ENCODE measurements at regions not wholly inside any gene's neighbourhood (a gene's known extent, or its start where the extent isn't known, plus 50 kb on each side); places are given as distances from the start of the nearest gene placed in this dataset.

DNA sequence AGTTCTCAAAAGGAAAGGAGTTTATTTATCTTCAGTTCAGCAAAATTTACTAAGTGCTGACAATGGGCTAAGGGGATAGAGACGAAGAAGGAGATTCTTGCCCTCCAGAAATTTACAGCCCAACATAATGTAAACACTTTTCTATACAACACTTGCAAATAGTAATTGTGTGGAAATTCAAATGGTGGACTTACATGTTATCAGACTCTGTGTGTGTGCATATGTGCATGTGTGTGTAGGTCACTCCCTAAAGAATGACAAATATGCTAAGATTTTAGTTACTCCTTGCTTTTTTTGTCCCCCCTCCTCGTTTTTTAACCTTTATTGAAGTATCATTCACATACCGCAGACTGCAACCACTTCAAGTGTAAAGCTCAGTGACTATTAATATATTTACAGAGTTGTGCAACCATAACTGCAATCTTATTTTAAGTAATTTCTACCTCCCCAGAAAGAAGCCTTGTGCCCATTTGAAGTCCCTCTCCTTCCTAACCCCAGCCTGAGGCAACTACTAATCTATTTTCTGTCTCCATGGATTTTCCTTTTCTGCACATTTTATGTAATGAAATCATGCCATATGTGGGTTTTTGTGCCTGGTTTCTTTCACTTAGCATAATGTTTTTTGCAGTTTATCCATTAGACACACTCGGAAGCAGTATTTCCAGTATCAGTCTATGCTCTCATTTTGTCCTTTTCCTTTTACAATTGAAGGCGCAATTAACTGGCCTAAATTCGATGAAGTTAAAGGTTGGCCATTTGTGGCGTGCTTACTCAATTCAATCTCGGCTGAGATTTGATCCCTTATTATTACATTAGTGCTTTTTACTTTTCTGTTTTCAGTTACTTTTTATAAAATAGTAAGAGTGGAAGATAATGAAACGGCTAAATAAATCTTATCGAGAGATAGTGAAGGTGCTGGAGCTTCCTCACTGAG, 318.4 kb downstream of the HAPSTR1 start:
- no peak for DNase-seq (ENCODE audit: low read depth)

DNA sequence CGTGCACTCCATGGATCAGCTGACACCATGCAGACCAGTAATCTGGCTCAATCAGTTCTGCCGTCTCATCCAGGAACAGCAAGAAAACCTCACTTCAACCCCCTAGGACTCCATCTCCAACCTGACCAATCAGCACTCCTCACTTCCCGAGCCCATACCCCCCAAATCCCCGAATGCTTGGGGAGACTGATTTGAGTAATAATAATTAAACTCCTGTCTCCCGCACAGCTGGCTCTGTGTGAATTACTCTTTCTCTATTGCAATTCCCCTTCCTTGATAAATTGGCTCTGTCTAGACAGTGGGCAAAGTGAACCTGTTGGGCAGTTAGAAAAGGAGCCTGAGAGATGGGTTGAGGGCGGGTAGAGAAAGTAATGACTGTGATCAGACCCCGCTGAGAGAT, 320.0 kb downstream of the HAPSTR1 start:
- no peak for DNase-seq (ENCODE audit: low read depth)

DNA sequence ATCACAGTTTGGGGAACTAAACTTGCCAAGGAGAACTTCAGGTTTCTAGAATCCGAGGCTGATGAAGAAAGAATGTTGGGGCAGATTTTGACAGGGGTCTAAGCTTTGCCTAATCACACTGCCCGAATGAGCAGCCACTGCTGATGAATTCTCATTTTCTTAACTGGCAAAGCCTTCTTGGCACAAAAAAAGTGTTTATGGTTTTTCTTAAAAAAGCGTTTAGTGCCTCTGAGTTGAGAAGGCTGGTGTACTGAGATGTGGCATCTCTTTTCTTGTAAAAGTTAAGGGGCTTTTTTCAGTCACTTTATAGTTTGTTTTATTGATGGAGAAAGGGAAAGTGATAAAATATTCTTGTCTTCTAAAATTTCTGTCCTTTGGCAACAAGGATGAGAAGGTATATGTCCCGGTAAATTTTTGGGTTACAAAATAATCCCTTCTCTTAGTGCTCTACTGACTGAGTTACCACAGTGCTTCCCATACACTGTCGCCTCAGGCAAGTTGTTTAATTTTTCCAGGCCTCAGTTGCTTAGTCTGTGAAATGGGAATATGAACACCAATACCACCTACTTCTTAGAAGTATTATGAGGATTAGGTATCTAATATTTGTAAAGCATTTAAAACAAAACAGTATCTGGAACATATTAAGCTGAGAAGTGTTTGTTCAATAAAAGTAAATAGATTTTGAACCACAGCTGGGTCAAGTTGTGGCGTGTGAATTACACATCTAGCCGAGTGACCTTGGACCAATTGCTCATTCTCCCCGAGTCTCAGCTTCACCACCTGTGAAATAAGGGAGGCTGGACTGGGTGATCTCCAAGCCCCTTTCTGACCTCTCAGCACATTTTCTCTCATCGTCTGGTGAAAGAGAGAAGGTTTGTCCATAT, 320.8 kb downstream of the HAPSTR1 start:
- no peak for DNase-seq (ENCODE audit: low read depth)

DNA sequence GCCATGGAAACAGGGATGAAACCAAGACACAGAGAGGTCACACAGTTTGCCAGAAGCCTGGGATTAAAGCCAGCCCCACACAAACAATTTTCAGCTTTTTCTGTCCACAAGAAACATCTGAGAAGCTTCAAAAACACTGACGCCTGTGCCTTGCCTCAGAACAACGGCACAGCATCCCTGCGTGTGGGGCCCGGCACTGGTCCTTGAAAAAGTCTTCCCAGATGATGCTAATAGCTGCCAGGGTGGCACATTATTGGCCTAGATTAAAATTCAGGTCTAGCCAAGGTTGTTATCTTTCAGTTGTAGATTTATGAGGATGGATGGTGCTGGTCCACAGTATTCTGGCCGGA, 321.4 kb downstream of the HAPSTR1 start:
- DNase-seq (ENCODE audit: low read depth) = no peak

DNA sequence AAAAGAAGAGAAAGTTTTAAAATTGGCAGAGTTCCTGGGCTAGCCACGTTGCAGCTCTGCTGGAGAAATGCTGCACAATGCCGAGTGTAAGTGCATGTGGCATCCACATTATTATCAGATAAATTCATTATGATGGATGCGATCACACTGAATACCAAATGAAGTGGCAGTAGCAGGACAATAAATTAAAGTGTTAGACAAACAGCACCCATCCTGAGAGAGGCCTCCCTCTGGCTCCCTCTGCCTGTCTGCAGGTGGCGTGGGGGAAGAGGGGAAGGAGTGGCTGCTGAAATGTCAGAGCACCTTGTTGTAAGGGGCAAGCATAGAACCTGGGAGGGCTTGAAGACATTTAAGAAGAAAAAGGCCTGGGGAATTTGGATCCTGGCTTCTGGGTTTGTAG, 324.1 kb downstream of the HAPSTR1 start:
- DNase-seq (ENCODE audit: low read depth) = no peak

DNA sequence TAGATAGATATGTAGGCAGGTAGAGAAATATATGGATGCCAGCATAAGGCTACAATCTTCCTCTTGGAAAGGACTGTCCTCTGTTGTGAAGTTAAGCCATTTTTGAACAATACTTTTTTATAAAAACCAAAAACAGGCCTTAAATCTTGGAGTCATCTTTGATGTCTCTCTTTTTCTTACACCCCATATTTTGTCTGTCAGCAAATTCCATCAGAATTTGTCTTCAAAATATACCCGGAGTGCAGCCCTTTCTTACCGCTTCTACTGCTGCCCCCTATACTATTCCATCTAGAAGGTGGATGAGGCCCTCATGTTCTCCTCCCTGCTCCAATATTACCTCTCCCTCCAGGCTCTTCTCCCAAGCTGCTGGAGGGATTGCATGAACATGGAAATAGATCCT, 326.5 kb downstream of the HAPSTR1 start:
- DNase-seq (ENCODE audit: low read depth) = no peak

DNA sequence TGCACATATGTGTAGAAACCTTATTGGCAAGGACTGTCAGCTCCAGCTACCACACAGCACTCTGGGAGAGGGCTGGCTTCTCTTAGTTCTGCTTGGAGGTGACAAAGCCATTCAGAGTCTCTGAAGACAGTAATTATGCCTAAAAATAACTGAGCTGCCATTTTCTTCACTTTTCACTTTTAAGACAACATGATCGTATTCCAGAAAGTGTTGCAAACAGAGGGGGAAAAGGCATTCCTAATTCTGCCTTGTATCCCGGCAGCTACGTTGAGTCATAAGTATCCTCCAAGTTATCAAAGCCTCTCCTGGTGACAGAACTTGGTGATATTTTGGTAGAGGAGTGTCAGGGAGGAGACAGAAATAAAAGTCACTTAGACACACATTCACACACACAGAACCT, 327.7 kb downstream of the HAPSTR1 start:
- DNase-seq (ENCODE audit: low read depth) = no peak

DNA sequence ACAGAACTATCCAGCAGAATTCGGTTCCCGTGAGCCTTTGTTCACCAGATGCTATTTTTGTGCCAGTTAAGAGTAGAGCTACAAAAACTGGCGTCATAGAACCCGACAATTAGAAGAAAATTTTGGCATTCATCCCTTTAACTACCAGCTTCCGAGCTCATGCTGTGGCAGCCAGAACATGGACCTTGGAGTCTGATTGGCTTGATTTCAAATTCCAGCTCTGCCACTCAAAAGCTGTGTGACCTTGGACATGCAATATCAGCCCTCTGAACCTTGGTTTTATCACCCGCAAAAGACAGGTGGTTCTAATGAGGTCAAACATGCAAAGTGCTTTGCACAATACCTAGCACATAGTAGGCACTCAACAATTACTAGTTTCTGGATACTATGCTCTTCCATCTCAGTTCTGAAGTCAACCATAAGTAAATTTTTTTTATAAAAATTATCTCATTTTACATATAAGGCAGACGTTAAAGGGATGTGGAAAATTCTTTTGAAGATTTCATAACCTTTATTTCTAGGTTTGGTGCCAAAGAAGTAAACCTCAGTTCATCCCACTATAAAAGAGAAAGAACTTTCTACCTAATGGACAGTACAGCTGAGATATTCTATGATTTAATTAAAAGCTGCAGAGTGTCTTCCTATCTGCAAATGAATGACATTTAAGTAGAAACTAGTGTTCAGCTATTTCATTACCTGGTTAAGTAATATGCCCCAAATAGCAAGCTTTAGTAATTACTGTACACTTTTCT, 331.5 kb downstream of the HAPSTR1 start:
- no peak for DNase-seq (ENCODE audit: low read depth)

DNA sequence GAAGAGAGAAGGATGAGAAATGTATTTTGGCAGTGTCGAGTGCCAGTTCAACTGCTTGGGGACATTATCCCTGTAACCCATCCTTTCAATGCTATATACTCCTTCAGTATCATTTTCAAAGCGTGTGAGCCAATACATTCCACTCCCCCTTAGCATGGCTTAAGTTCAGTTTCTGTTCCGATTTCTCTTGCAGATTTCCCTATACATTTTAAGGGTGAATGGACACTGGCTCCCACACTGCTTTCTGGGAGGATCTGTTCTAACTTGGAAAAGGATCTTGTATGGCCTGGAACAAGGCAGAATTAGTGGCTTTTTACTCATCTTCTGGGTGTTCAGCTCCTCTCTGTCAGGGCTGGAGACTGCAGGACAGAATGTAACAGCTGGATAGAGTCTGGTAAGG, 333.8 kb downstream of the HAPSTR1 start:
- no peak for DNase-seq (ENCODE audit: low read depth)

DNA sequence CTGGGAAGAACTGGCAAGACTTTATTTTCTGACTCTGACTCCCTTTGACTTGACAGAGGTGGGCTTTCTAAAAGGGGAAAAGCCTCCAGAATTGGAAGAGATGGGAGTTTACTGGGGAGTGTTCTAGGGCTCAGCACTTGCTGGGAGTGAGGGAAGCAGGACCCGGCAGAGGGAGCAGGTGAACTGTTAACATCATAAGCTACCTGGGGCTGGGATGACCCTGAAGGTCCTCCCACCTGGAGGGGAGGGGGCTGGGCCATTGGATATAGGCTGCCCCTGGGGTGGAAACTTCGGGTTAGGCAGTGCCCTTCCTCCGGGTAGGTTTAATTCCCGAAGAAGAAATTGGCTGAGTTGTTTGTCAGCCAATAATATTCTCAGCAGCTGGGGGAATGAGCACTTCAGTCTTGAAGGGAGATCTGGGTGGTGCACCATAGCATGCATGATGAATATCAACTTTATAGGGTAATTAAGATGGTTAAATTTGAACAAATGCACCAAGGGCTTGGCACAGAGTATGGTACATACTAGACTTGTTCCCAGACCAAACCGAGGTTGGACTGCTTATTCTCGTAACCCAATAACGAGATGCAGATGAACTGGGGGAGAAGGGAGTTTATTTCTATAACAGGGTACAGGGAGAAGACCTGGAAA, 337.0 kb downstream of the HAPSTR1 start:
- no peak for DNase-seq (ENCODE audit: low read depth)

DNA sequence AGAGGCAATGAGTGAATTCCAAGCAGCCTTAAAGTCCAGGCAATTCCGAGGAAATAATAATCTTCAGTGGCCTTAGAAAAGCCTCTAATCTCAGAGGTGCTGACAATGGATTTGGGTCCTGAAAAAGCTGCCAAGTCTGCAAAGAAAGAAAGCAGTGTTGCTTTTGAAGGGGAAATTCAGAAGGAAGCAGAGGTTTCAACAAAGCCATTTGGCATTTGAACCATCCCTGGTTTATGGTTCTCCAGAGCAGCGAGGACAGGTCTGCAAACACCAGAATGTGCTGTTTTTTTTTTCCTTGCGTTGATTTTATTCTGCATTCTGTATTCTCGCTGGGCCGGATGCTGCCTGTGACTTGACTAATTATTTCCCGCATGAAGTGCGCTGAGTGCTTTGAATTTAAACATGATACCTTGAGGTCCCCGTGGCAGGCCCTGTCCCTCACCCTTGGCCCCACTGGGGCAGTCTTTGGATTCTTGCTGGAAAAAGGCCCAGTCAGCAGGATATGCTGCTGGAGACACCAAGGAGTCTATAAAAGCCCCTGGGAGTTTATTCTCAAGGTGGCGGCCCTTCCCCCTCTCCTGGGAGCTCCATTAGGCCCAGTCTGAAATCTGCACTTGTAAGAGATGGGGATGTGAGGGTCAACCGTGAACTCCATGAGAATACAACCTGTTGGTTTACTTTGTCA, 338.3 kb downstream of the HAPSTR1 start:
- DNase-seq (ENCODE audit: low read depth) = no peak

DNA sequence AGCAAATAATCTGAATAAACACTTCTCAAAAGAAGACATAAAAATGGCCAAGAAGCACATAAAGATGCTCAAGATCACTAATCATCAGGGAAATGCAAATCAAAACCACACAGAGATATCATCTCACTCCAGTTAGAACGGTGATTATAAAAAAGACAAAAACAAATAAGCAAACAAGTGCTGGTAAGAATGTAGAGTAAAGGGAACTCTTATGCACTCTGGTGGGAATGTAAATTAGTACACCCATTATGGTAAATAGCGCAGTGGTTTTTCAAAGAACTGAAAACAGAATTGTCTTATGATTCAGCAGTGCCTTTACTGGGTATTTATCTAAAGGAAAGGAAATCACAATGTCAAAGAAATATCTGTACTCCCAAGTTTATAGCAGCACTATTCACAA, 343.2 kb downstream of the HAPSTR1 start:
- no peak for DNase-seq (ENCODE audit: low read depth)

DNA sequence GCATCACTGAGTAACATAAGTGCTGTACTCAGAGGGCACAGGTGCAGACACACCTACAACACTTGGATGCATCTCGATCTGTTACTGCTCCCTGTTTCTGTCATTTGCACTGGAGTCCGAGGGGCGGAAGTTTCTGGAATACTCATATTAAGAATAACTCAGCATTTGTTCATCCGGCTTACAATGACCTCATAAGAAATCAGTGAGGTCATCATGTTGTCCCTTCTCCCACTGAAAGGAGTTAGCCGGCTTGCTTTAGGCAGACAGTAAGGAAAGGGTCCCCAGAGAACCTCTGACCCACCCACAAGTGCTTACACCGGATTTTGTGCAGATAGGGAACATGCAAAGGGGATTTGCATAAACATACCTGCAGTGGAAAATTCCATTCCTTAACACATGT, 344.7 kb downstream of the HAPSTR1 start:
- no peak for DNase-seq (ENCODE audit: low read depth)

DNA sequence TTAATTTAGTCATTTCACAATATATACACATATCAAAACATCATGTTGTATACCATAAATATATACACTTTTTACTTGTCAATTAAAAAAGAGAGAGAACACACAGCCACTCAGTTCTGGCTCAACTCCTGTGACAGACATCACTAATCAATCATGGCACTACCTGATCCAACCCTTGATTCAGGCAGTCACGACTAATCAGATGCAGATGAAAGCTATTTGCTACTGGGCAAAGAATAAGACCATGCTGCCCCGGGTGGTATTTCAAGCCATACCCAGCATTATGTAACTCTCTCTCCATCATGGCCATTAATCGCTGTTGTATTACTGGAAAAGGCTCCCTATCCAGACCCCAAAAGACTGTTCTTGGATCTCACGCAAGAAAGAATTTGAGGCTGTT, 345.7 kb downstream of the HAPSTR1 start:
- no peak for DNase-seq (ENCODE audit: low read depth)

DNA sequence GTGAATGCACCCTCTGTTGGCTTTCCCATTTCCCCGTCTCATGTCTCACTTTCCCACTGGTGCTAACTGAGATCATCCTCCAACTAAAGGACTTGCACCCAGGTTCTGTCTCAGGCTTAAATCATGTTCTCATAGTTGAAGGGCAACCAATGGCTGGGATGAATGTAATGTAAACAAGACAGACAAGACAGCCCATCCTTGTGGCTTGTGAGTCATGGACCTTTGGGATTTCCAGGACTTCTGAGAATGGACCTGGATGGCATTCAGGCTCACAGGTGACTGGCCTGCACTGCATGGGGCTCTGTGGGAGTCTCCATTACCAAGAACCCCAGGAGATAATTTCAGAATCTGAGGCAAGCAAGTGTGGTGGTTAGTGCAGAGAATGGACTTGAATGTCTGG, 347.5 kb downstream of the HAPSTR1 start:
- no peak for DNase-seq (ENCODE audit: low read depth)

DNA sequence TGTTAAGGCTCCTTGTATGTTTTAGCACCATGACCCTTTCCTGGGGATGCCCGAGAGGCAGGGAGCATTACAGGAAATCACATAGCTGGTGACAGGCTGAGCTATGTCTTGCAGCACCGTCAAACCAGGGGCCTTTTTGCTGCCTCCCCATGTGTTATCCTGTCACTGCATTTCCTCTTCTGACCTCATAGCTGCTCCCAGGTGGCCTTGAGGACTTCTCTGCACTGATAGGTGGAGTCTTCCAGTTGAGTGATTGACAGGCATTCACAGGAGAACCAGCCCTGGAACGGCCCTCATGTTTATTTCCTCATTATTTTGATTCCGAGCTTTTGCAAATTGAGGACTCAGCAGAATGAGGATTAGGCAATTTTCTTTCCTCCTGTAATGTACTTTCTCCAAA, 349.6 kb downstream of the HAPSTR1 start:
- no peak for DNase-seq (ENCODE audit: low read depth)

DNA sequence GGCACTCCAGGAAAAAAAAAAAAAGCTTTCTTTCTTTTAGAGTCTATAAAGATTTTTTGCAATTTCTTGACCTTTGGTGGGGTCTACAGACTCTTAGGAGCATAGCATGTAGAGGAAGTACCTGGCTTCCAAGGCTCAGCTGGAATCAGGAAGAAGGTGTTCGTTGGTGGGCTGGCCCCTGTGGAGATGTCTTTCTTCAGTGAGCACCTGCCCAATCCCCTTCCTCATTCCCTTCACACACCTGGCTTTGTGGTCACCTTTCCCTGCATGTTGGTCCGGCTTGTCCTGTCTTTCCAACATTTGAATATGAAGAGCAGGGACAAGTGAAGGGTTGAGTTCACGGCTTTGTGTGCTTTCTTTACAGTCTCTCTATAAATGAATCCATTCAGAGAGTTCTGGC, 352.4 kb downstream of the HAPSTR1 start:
- no peak for DNase-seq (ENCODE audit: low read depth)

DNA sequence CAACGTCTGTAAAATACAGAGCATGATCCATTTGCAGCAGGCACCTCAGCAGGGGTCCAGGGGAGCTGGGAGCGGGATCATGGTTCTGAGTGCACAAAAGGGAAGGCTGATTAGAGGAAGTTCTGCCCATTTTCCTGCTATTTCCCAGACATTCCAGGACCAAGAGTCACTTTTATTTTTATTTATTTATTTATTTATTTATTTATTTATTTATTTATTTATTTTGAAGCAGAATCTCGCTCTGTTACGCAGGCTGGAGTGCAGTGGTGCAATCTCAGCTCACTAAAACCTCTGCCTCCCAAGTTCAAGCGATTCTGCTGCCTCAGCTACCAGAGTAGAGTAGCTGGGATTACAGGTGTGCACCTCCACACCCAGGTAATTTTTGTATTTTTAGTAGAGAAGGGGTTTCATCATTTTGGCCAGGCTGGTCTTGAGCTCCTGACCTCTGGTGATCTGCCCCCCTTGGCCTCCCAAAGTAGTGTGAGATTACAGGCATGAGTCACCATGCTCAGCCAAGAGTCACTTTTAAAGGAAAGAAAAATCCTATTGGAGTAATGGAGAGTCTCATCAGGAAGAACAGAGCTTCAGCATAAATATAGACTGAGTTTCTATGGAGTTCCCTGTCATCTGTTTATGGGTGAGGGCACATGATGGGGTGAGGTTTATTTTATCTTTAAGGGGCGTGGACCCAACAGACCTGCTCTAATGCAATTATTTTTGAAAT, 355.2 kb downstream of the HAPSTR1 start:
- no peak for DNase-seq (ENCODE audit: low read depth)

DNA sequence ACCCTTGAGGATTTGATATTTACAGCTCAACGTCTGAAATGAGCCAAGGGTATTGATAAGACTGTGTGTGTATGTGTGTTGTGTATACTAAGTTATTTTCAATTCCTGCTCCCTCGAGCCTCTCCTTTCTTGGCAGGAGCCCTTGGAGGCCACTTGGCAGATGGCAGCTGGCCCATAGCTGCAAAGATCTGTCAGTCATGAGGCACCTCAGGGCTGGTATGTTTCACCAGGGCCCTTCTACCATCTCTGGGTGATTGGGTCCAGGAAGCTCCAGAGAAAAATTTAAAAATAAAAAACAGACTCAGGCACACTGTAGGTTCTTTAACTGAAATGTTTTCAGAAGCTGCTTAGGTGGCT, 355.7 kb downstream of the HAPSTR1 start:
- no peak for DNase-seq (ENCODE audit: low read depth)

DNA sequence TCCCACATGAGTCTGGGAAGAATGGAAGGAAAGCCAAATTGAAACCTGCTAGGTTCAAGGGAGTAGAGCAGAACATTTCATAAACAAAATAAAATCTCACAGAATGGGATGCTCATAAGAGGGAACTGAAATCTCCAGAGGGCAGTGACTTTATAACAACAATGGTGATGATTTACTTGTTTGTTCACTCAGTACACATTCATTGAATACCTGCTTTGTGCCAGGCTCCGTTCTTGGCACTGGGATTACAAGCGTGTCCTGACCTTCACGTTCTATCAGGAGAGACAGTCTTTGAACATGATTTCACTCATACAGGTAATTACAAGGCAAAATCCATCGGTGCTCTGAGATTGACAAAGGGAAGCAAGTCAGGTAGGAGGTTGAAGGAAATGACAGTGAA, 356.3 kb downstream of the HAPSTR1 start:
- DNase-seq (ENCODE audit: low read depth) = no peak
